ENCODE measurements at regions not wholly inside any gene's neighbourhood (a gene's known extent, or its start where the extent isn't known, plus 50 kb on each side); places are given as distances from the start of the nearest gene placed in this dataset.

- Histone ChIP-seq H3K27ac (ENCODE audit: poor library complexity, severe bottlenecking) (no peak overlapping the region), H3K27me3 (ENCODE audit: insufficient read depth, poor library complexity, severe bottlenecking) (no peaks in the 10 kb centered on the region), H3K4me3 (ENCODE audit: severe bottlenecking) (no peak overlapping the region), H3K36me3 (ENCODE audit: low read depth) (no peaks in the 10 kb centered on the region), H3K4me1 (ENCODE audit: insufficient read depth, poor library complexity, severe bottlenecking) (no peaks in the 10 kb centered on the region), H3K9me3 (ENCODE audit: severe bottlenecking) (no peaks in the 10 kb centered on the region)
- peak; percentile 27 for TF ChIP-seq CTCF (IDR thresholded peaks at IDR 0.05; ENCODE audit: poor library complexity, severe bottlenecking)
- no peak for DNase-seq (ENCODE audit: low spot score)
- ATAC-seq (ENCODE audit: low read depth): peak; percentile 33; the same call in 1 of the 3 replicates
Observed at GRCh38 chrX:134144231-134144630, 92.8 kb upstream of the CCDC160 start.

- H3K4me3 ChIP-seq (ENCODE audit: severe bottlenecking): no peak overlapping the region
- no peak overlapping the region for H3K27ac ChIP-seq (ENCODE audit: poor library complexity, severe bottlenecking)
- ATAC-seq (ENCODE audit: low read depth): no peak
- DNase-seq (ENCODE audit: low spot score): no peak
- no peaks in the 10 kb centered on the region for H3K36me3 ChIP-seq (ENCODE audit: low read depth)
- no peaks in the 10 kb centered on the region for H3K9me3 ChIP-seq (ENCODE audit: severe bottlenecking)
- TF ChIP-seq CTCF (IDR thresholded peaks at IDR 0.05; ENCODE audit: poor library complexity, severe bottlenecking): no peak
- no peaks in the 10 kb centered on the region for H3K4me1 ChIP-seq (ENCODE audit: insufficient read depth, poor library complexity, severe bottlenecking)
- H3K27me3 ChIP-seq (ENCODE audit: insufficient read depth, poor library complexity, severe bottlenecking): no peaks in the 10 kb centered on the region
Observed at GRCh38 chrX:134146493-134146892, 90.5 kb upstream of the CCDC160 start.

GRCh38 chrX:134148172-134148692 lies 88.8 kb upstream of the CCDC160 start:
- DNase-seq (ENCODE audit: low spot score): no peak
- no peak for TF ChIP-seq CTCF (IDR thresholded peaks at IDR 0.05; ENCODE audit: poor library complexity, severe bottlenecking)
- Histone ChIP-seq H3K4me3 (ENCODE audit: severe bottlenecking) (no peak overlapping the region), H3K27me3 (ENCODE audit: insufficient read depth, poor library complexity, severe bottlenecking) (no peaks in the 10 kb centered on the region), H3K27ac (ENCODE audit: poor library complexity, severe bottlenecking) (no peak overlapping the region), H3K9me3 (ENCODE audit: severe bottlenecking) (no peaks in the 10 kb centered on the region), H3K36me3 (ENCODE audit: low read depth) (no peaks in the 10 kb centered on the region), H3K4me1 (ENCODE audit: insufficient read depth, poor library complexity, severe bottlenecking) (no peaks in the 10 kb centered on the region)
- ATAC-seq (ENCODE audit: low read depth): no peak

GRCh38 chrX:134158821-134159512 lies 78.0 kb upstream of the CCDC160 start:
- Histone ChIP-seq H3K4me3 (ENCODE audit: severe bottlenecking) (no peak overlapping the region), H3K4me1 (ENCODE audit: insufficient read depth, poor library complexity, severe bottlenecking) (no peaks in the 10 kb centered on the region), H3K27me3 (ENCODE audit: insufficient read depth, poor library complexity, severe bottlenecking) (no peaks in the 10 kb centered on the region), H3K9me3 (ENCODE audit: severe bottlenecking) (no peaks in the 10 kb centered on the region), H3K36me3 (ENCODE audit: low read depth) (no peaks in the 10 kb centered on the region), H3K27ac (ENCODE audit: poor library complexity, severe bottlenecking) (no peak overlapping the region)
- DNase-seq (ENCODE audit: low spot score) (no peak), ATAC-seq (ENCODE audit: low read depth) (no peak)
- no peak for TF ChIP-seq CTCF (IDR thresholded peaks at IDR 0.05; ENCODE audit: poor library complexity, severe bottlenecking)

GRCh38 chrX:134161162-134161561 lies 75.8 kb upstream of the CCDC160 start:
- no peak overlapping the region for H3K4me3 ChIP-seq (ENCODE audit: severe bottlenecking)
- H3K27ac ChIP-seq (ENCODE audit: poor library complexity, severe bottlenecking): no peak overlapping the region
- H3K4me1 ChIP-seq (ENCODE audit: insufficient read depth, poor library complexity, severe bottlenecking): no peaks in the 10 kb centered on the region
- ATAC-seq (ENCODE audit: low read depth) (no peak), DNase-seq (ENCODE audit: low spot score) (no peak)
- H3K36me3 ChIP-seq (ENCODE audit: low read depth): no peaks in the 10 kb centered on the region
- no peaks in the 10 kb centered on the region for H3K9me3 ChIP-seq (ENCODE audit: severe bottlenecking)
- H3K27me3 ChIP-seq (ENCODE audit: insufficient read depth, poor library complexity, severe bottlenecking): no peaks in the 10 kb centered on the region
- no peak for TF ChIP-seq CTCF (IDR thresholded peaks at IDR 0.05; ENCODE audit: poor library complexity, severe bottlenecking)

Data from RWPE2 (cell line).